Natural killer cell treated with Interleukin-12 subunit alpha and Interleukin-12 subunit beta and Interleukin-15 and Interleukin-18, amount 100 ng/mL, for 72 hours (primary cell): ENCODE measurements at regions not wholly inside any gene's neighbourhood (a gene's known extent, or its start where the extent isn't known, plus 50 kb on each side); places are given as distances from the start of the nearest gene placed in this dataset.
"Not testable (repeated sequence)": the region's sequence is repeated elsewhere in the genome, so short reads cannot be mapped to it uniquely, and the experiment has no call there.

Experiments
- ATAC-seq, 2 donors: fragments of 150-1000 bp; cut with Tn5 transposase in 1 of 2; sonication (Bioruptor Pico), chemical (Tn5 transposase) in 1 of 2; 2 replicates each; pipeline ENCODE4 v1.10.0; 2021
- DNase-seq: peaks from one replicate; pipeline ENCODE4 v3.0.0; 2022; ENCODE audit warnings: low spot score
- H3K27ac Mint-ChIP-seq, 2 donors: 1 replicate in 1 of 2; 2 replicates in 1 of 2; pipeline ENCODE4 v1.8.0; 2022; ENCODE audit warnings: mixed read lengths in 2 of 2, mild to moderate bottlenecking in 1 of 2, moderate library complexity in 1 of 2
- H3K27me3 Mint-ChIP-seq, 2 donors: 1 replicate in 1 of 2; 2 replicates in 1 of 2; pipeline ENCODE4 v1.8.0; 2022; ENCODE audit warnings: mixed read lengths in 2 of 2
- H3K36me3 Mint-ChIP-seq: one replicate; pipeline ENCODE4 v1.8.0; 2022; ENCODE audit warnings: mixed read lengths
- H3K4me1 Mint-ChIP-seq, 2 donors: 1 replicate in 1 of 2; 2 replicates in 1 of 2; pipeline ENCODE4 v1.8.0; 2022; ENCODE audit warnings: low read depth in 2 of 2, mixed read lengths in 2 of 2, mild to moderate bottlenecking in 1 of 2
- H3K4me3 Mint-ChIP-seq: one replicate; pipeline ENCODE4 v1.8.0; 2022; ENCODE audit warnings: mixed read lengths
- H3K9me3 Mint-ChIP-seq: 2 replicates; pipeline ENCODE4 v1.8.0; 2022; ENCODE audit warnings: mixed read lengths

DNA sequence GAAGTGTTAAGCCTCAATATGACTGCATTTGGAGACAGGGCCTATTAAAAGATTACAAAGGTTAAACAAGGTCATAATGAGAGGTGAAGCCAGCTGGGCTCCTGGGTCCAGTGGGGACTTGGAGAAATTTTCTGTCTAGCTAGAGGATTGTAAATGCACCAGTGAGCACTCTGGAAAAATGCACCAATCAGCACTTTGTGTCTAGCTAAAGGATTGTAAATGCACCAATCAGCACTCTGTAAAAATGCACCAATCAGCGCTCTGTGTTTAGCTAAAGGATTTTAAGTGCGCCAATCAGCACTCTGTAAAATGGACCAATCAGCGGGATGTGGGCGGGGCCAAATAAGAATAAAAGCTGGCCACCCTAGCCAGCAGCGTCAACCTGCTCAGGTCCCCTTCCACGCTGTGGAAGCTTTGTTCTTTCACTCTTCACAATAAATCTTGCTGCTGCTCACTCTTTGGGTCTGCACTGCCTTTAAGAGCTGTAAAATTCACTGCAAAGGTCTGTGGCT, 150.3 kb downstream of the MRPS30 start:
- not testable (repeated sequence) for H3K4me3 Mint-ChIP-seq, DNase-seq, ATAC-seq, H3K27ac Mint-ChIP-seq, H3K36me3 Mint-ChIP-seq, H3K4me1 Mint-ChIP-seq, H3K27me3 Mint-ChIP-seq
- H3K9me3 Mint-ChIP-seq, result peaks cover 13% of the 10 kb centered on the region

- DNase-seq (no peak), ATAC-seq (no peak)
- H3K9me3 Mint-ChIP-seq, result peaks cover 13% of the 10 kb centered on the region
- no peak overlapping the region for H3K27ac Mint-ChIP-seq
- H3K4me3 Mint-ChIP-seq, result no peak overlapping the region
- no peaks in the 10 kb centered on the region for H3K36me3 Mint-ChIP-seq
- H3K4me1 Mint-ChIP-seq, result no peaks in the 10 kb centered on the region
- no peaks in the 10 kb centered on the region for H3K27me3 Mint-ChIP-seq
Observed at GRCh38 chr5:44969825-44970224, 161.1 kb downstream of the MRPS30 start.

- not testable (repeated sequence) for H3K4me1 Mint-ChIP-seq, ATAC-seq, H3K27ac Mint-ChIP-seq, DNase-seq, H3K4me3 Mint-ChIP-seq, H3K27me3 Mint-ChIP-seq, H3K36me3 Mint-ChIP-seq
- H3K9me3 Mint-ChIP-seq, result peaks cover 13% of the 10 kb centered on the region
Observed at GRCh38 chr5:44970963-44971362, 162.2 kb downstream of the MRPS30 start.

GRCh38 chr5:44974813-44975212, 166.1 kb downstream of the MRPS30 start:
- ATAC-seq (no peak), DNase-seq (no peak)
- H3K4me3 Mint-ChIP-seq, result no peak overlapping the region
- peaks cover 20% of the 10 kb centered on the region for H3K9me3 Mint-ChIP-seq
- H3K27ac Mint-ChIP-seq, result no peak overlapping the region
- H3K27me3 Mint-ChIP-seq, result no peaks in the 10 kb centered on the region
- H3K4me1 Mint-ChIP-seq, result no peaks in the 10 kb centered on the region
- peaks cover 10% of the 10 kb centered on the region for H3K36me3 Mint-ChIP-seq

- H3K9me3 Mint-ChIP-seq, result peaks cover 41% of the 10 kb centered on the region
- H3K27me3 Mint-ChIP-seq, result no peaks in the 10 kb centered on the region
- DNase-seq (no peak), ATAC-seq (no peak)
- H3K27ac Mint-ChIP-seq, result no peak overlapping the region
- H3K36me3 Mint-ChIP-seq, result peaks cover 27% of the 10 kb centered on the region
- no peak overlapping the region for H3K4me3 Mint-ChIP-seq
- no peaks in the 10 kb centered on the region for H3K4me1 Mint-ChIP-seq
Observed at GRCh38 chr5:44981708-44982107, 173.0 kb downstream of the MRPS30 start.

GRCh38 chr5:44983006-44983405, 174.3 kb downstream of the MRPS30 start:
- peaks cover 27% of the 10 kb centered on the region for H3K36me3 Mint-ChIP-seq
- H3K27ac Mint-ChIP-seq, result no peak overlapping the region
- H3K9me3 Mint-ChIP-seq, result peaks cover 37% of the 10 kb centered on the region
- no peak overlapping the region for H3K4me3 Mint-ChIP-seq
- no peak for DNase-seq
- no peak for ATAC-seq
- no peaks in the 10 kb centered on the region for H3K27me3 Mint-ChIP-seq
- H3K4me1 Mint-ChIP-seq, result no peaks in the 10 kb centered on the region

GRCh38 chr5:44987026-44987425, 178.3 kb downstream of the MRPS30 start:
- Mint-ChIP-seq H3K36me3 (peaks cover 12% of the 10 kb centered on the region), H3K9me3 (peaks cover 24% of the 10 kb centered on the region), H3K27ac (no peak overlapping the region), H3K4me3 (no peak overlapping the region), H3K27me3 (no peaks in the 10 kb centered on the region), H3K4me1 (no peaks in the 10 kb centered on the region)
- ATAC-seq (no peak), DNase-seq (no peak)

- Mint-ChIP-seq H3K4me3 (no peak overlapping the region), H3K9me3 (peaks cover 8% of the 10 kb centered on the region), H3K4me1 (no peaks in the 10 kb centered on the region), H3K27me3 (no peaks in the 10 kb centered on the region), H3K36me3 (no peaks in the 10 kb centered on the region), H3K27ac (no peak overlapping the region)
- no peak for ATAC-seq
- DNase-seq, result no peak
Observed at GRCh38 chr5:44991693-44992092, 182.9 kb downstream of the MRPS30 start.

DNA sequence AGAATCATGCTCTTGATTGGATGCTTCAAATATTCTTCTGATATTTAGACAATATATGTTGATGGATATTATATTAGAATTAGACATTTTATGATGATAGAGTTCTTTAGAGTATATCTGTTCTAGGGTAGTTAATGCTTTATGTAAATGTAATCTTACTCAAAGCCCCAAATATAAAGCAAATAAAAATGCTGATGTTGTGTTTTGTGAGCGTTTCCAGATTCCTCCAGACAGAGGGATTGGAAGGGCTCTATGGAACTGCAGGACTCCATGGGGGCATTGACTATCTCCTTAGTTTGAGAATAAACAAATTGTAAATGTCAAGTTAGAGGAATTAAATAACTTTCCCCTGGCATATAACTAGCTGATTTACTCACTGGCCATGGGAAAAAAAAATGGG, 184.5 kb downstream of the MRPS30 start:
- no peak for ATAC-seq
- H3K27ac Mint-ChIP-seq, result no peak overlapping the region
- no peak overlapping the region for H3K4me3 Mint-ChIP-seq
- no peak for DNase-seq
- H3K9me3 Mint-ChIP-seq, result peaks cover 8% of the 10 kb centered on the region
- H3K27me3 Mint-ChIP-seq, result no peaks in the 10 kb centered on the region
- H3K4me1 Mint-ChIP-seq, result no peaks in the 10 kb centered on the region
- no peaks in the 10 kb centered on the region for H3K36me3 Mint-ChIP-seq

DNA sequence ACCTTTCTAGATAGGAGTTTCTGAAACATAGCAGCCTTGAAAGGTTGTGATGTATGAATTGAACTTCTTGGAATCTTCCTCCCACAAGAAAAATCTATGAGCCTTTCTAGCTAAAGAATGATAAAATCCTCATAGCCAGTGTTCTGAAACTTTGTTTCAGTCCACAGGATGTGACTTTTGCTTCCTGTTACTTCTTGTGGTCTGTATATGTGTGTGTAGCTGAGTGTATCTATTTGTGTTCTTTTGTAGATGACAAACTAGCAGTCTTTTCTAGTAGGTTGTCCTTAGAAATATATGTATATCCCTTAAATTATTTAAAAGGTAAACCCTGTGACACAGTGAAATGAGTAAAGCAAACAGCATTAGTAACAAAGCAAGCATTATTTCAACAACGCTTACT, 188.8 kb downstream of the MRPS30 start:
- Mint-ChIP-seq H3K36me3 (no peaks in the 10 kb centered on the region), H3K9me3 (no peaks in the 10 kb centered on the region)

GRCh38 chr5:45007102-45007501, 198.4 kb downstream of the MRPS30 start:
- DNase-seq, ATAC-seq, H3K9me3 Mint-ChIP-seq, H3K4me1 Mint-ChIP-seq, H3K36me3 Mint-ChIP-seq, H3K4me3 Mint-ChIP-seq, H3K27ac Mint-ChIP-seq, H3K27me3 Mint-ChIP-seq: not testable (repeated sequence)

More for the DNA sequence above, 188.8 kb downstream of the MRPS30 start:
- H3K4me1 Mint-ChIP-seq, result no peaks in the 10 kb centered on the region
- DNase-seq (no peak), ATAC-seq (no peak)
- no peak overlapping the region for H3K27ac Mint-ChIP-seq
- H3K4me3 Mint-ChIP-seq, result no peak overlapping the region
- no peaks in the 10 kb centered on the region for H3K27me3 Mint-ChIP-seq

GRCh38 chr5:45017568-45017967, 208.8 kb downstream of the MRPS30 start:
- Mint-ChIP-seq H3K27me3 (no peaks in the 10 kb centered on the region), H3K9me3 (peaks cover 5% of the 10 kb centered on the region), H3K36me3 (no peaks in the 10 kb centered on the region), H3K4me3 (no peak overlapping the region), H3K27ac (no peak overlapping the region), H3K4me1 (no peaks in the 10 kb centered on the region)
- DNase-seq (no peak), ATAC-seq (no peak)

GRCh38 chr5:45029553-45029952, 220.8 kb downstream of the MRPS30 start:
- no peak for ATAC-seq
- H3K36me3 Mint-ChIP-seq, result peaks cover 4% of the 10 kb centered on the region
- peaks cover 17% of the 10 kb centered on the region for H3K9me3 Mint-ChIP-seq
- no peaks in the 10 kb centered on the region for H3K4me1 Mint-ChIP-seq
- no peak overlapping the region for H3K4me3 Mint-ChIP-seq
- no peaks in the 10 kb centered on the region for H3K27me3 Mint-ChIP-seq
- DNase-seq, result no peak
- H3K27ac Mint-ChIP-seq, result no peak overlapping the region

DNA sequence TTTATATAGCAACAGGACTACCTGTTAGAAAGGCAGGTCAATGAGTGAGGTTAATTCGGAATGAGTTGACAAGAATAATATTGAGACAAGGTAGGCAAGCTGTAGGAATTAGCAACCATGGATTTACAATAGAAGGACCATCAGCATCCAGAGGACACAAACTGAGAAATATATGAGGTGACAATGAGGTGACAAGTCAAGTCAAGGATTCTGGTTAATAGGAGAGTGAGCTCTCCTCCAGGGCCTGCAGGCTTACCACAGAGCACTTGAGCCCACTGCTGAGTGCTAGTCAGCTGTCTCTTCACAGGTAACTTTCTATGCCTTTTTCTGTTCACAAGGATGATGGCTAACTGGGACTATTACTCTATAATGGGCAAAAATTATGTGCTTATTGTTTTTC, 227.2 kb downstream of the MRPS30 start:
- no peaks in the 10 kb centered on the region for H3K4me1 Mint-ChIP-seq
- ATAC-seq (no peak), DNase-seq (no peak)
- no peaks in the 10 kb centered on the region for H3K27me3 Mint-ChIP-seq
- H3K36me3 Mint-ChIP-seq, result no peaks in the 10 kb centered on the region
- H3K27ac Mint-ChIP-seq, result no peak overlapping the region
- no peaks in the 10 kb centered on the region for H3K9me3 Mint-ChIP-seq
- H3K4me3 Mint-ChIP-seq, result no peak overlapping the region

GRCh38 chr5:45037927-45038326, 229.2 kb downstream of the MRPS30 start:
- Mint-ChIP-seq H3K4me3 (no peak overlapping the region), H3K36me3 (no peaks in the 10 kb centered on the region)
- DNase-seq, result no peak

More at GRCh38 chr5:45037927-45038326, 229.2 kb downstream of the MRPS30 start:
- H3K27ac Mint-ChIP-seq, result no peak overlapping the region
- ATAC-seq, result no peak
- no peaks in the 10 kb centered on the region for H3K4me1 Mint-ChIP-seq
- no peaks in the 10 kb centered on the region for H3K27me3 Mint-ChIP-seq
- H3K9me3 Mint-ChIP-seq, result no peaks in the 10 kb centered on the region
